Duodenal mucosa (tissue), 2 donors: ENCODE measurements at regions not wholly inside any gene's neighbourhood (a gene's known extent, or its start where the extent isn't known, plus 50 kb on each side); places are given as distances from the start of the nearest gene placed in this dataset.

Experiments
- H3K27ac ChIP-seq: one replicate; pipeline ENCODE4 v1.7.0; 2013; ENCODE audit warnings: low read depth, low read length
- H3K27me3 ChIP-seq, 2 donors: one replicate each; pipeline ENCODE4 v1.7.0; 2013; ENCODE audit warnings: low read length in 2 of 2, control low read depth in 1 of 2; ENCODE audit not compliant: insufficient read depth in 2 of 2, control insufficient read depth in 1 of 2
- H3K36me3 ChIP-seq, 2 donors: one replicate each; pipeline ENCODE4 v1.7.0; 2013; ENCODE audit warnings: low read length in 2 of 2, control low read depth in 1 of 2; ENCODE audit not compliant: insufficient read depth in 2 of 2, control insufficient read depth in 1 of 2
- H3K4me1 ChIP-seq, 2 donors: one replicate each; pipeline ENCODE4 v1.7.0; 2013; ENCODE audit warnings: low read length in 2 of 2, control low read depth in 1 of 2; ENCODE audit not compliant: insufficient read depth in 2 of 2, control insufficient read depth in 1 of 2
- H3K4me3 ChIP-seq, 2 donors: one replicate each; pipeline ENCODE4 v1.7.0; 2013; ENCODE audit warnings: low read length in 2 of 2, low read depth in 1 of 2
- H3K9ac ChIP-seq, 2 donors: one replicate each; pipeline ENCODE4 v1.7.0; 2013; ENCODE audit warnings: low read length in 2 of 2, low read depth in 1 of 2
- H3K9me3 ChIP-seq, 2 donors: one replicate each; pipeline ENCODE4 v1.7.0; 2013; ENCODE audit warnings: low read length in 2 of 2, control low read depth in 1 of 2; ENCODE audit not compliant: control insufficient read depth in 1 of 2

DNA sequence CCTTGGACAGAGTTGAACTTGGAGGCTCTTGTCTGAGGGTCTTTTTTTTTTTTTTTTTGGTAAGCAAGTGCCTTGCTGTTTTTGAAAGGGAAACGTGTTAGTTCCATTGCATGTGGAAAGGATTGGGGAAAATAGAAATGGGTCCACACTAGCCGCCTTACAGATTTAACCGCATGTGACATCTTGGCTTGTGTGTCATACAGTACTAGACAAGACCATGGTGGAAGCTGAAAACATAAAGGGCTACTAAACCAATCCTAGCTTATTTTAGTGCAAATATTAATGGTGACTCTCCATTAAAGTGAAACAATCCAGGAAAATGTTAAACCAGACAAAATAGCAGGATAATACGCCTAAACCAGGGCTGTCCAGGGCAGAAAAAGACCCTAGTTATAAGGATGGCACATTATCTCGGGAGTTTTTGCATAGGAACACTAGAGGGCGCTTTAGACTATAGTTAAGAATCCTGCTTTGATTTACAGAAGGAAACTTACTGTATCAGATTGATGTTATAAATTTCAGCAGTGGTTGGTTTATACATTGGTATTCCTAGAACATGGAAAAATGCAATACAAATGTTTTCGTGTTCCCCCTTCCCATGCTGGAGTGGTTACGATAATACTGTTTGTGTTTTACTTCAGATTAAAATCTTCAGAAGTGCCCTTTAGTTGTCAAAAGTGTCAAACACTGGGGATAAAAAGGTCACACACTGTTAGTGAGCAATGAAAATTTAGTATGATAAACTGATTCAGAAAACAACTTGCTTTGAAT is 59.8 kb upstream of the DEK start:
- H3K4me3 ChIP-seq = no peak overlapping the region
- no peak overlapping the region for H3K9ac ChIP-seq
- H3K4me1 ChIP-seq = peaks cover 0 to 6% of the 10 kb centered on the region in 2 donors
- no peaks in the 10 kb centered on the region for H3K9me3 ChIP-seq
- H3K27ac ChIP-seq = no peak overlapping the region
- H3K27me3 ChIP-seq = no peaks in the 10 kb centered on the region
- no peaks in the 10 kb centered on the region for H3K36me3 ChIP-seq

DNA sequence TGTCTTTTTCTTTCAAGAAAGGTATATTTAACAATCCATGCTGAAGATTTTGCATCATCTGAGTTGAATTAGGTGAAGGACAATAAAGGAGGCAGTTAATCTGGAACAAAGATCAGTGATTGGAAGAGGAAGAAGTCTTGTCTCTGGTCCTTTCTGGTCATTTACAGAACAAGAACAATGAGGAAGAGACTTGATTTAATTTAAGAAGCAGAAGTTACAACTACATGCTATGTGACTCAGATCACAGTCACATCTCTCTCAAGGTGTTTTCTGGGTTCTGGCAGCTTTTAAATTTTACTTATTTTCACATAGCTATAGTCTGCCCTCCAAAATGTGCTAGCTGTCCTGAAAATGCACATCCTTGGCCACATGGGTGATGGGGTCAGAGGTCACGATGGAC is 53.5 kb upstream of the DEK start:
- no peaks in the 10 kb centered on the region for H3K4me1 ChIP-seq
- H3K27me3 ChIP-seq = no peaks in the 10 kb centered on the region
- H3K9ac ChIP-seq = no peak overlapping the region
- H3K4me3 ChIP-seq = no peak overlapping the region
- no peaks in the 10 kb centered on the region for H3K36me3 ChIP-seq
- H3K27ac ChIP-seq = no peak overlapping the region
- no peaks in the 10 kb centered on the region for H3K9me3 ChIP-seq

DNA sequence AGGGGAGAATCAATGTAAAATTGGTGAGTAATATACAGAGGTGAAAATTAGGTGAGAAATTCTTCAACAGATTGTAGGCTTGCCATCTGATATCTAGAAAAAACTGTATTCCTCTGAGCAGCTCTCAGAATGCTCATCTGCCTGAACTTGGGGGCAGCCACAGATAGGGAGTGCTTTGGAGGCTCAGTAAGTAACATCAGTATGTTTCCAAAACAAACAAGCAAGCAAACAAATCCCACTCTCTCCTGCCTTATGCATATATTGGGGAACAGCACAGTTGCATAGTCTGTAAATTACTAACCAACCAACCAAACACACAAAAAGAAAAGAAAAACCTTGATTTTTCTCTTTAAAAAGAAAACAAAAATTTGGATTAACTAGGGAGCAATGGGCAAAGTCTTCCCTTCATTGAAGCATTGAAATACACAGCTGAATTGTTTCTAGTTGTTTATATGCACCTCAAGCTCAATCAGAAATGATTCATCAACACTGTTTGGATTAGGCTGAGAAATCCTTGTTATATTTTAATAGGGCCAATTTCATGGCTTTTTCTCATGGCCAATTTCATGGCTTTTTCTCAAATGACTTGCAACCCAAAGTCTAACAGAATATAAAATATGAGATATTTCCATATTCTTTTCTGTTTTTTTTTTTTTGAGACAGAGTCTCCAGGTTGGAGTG is 50.1 kb upstream of the DEK start:
- no peak overlapping the region for H3K4me3 ChIP-seq
- H3K27ac ChIP-seq = no peak overlapping the region
- no peaks in the 10 kb centered on the region for H3K36me3 ChIP-seq
- no peak overlapping the region for H3K9ac ChIP-seq
- H3K9me3 ChIP-seq = no peaks in the 10 kb centered on the region
- no peaks in the 10 kb centered on the region for H3K4me1 ChIP-seq
- no peaks in the 10 kb centered on the region for H3K27me3 ChIP-seq
